Stimulated activated CD8-positive, alpha-beta memory T cell treated with anti-CD3 and anti-CD28 coated beads, Interleukin-7, amount 100 ng/mL, for 48 hours (primary cell): ENCODE measurements at regions not wholly inside any gene's neighbourhood (a gene's known extent, or its start where the extent isn't known, plus 50 kb on each side); places are given as distances from the start of the nearest gene placed in this dataset.

ENCODE experiments used
- DNase-seq, 2 donors: peaks; one replicate each; pipeline ENCODE4 v3.0.0-alpha.2; 2020; ENCODE audit warnings: low read depth in 1 of 2; ENCODE audit errors: extremely low read depth in 1 of 2

GRCh38 chr14:85390236-85390635 is 139.7 kb upstream of the FLRT2 start:
- no peak for DNase-seq

GRCh38 chr14:85391455-85391854 is 138.5 kb upstream of the FLRT2 start:
- DNase-seq = no peak

- no peak for DNase-seq
These were observed 138.1 kb upstream of the FLRT2 start for GRCh38 chr14:85391892-85392291.

GRCh38 chr14:85399186-85399585 is 130.8 kb upstream of the FLRT2 start:
- DNase-seq = no peak

- DNase-seq = no peak
These were observed 129.3 kb upstream of the FLRT2 start for GRCh38 chr14:85400678-85401077.

GRCh38 chr14:85401384-85401783 is 128.6 kb upstream of the FLRT2 start:
- DNase-seq = no peak

- DNase-seq = no peak
These were observed 127.3 kb upstream of the FLRT2 start for GRCh38 chr14:85402569-85403162.

- DNase-seq = no peak
These were observed 120.3 kb upstream of the FLRT2 start for GRCh38 chr14:85409481-85410210.

GRCh38 chr14:85412756-85413155 is 117.2 kb upstream of the FLRT2 start:
- no peak for DNase-seq

GRCh38 chr14:85413836-85414526 is 116.0 kb upstream of the FLRT2 start:
- no peak for DNase-seq

- no peak for DNase-seq
These were observed 114.8 kb upstream of the FLRT2 start for GRCh38 chr14:85415015-85415712.

GRCh38 chr14:85416771-85417170 is 113.2 kb upstream of the FLRT2 start:
- DNase-seq = no peak

GRCh38 chr14:85417396-85417795 is 112.5 kb upstream of the FLRT2 start:
- DNase-seq = no peak

GRCh38 chr14:85418721-85419120 is 111.2 kb upstream of the FLRT2 start:
- no peak for DNase-seq

- DNase-seq = no peak
These were observed 109.7 kb upstream of the FLRT2 start for GRCh38 chr14:85420278-85420677.

GRCh38 chr14:85420707-85421106 is 109.2 kb upstream of the FLRT2 start:
- no peak for DNase-seq

GRCh38 chr14:85421186-85421877 is 108.6 kb upstream of the FLRT2 start:
- no peak for DNase-seq

- no peak for DNase-seq
These were observed 106.1 kb upstream of the FLRT2 start for GRCh38 chr14:85423889-85424288.

- DNase-seq = no peak
These were observed 104.4 kb upstream of the FLRT2 start for GRCh38 chr14:85425507-85425906.

GRCh38 chr14:85426068-85426935 is 103.6 kb upstream of the FLRT2 start:
- no peak for DNase-seq
